HCT116 (cell line): ENCODE measurements at regions not wholly inside any gene's neighbourhood (a gene's known extent, or its start where the extent isn't known, plus 50 kb on each side); places are given as distances from the start of the nearest gene placed in this dataset.

Experiments
- CEBPB ChIP-seq: IDR thresholded peaks from 2 replicates; pipeline ENCODE4 v1.6.1; 2012; ENCODE audit warnings: low read depth
- EZH2 ChIP-seq: fragments of 200-600 bp; sonication (generic); IDR thresholded peaks from 2 replicates; pipeline ENCODE4 v1.6.1; 2017; ENCODE audit warnings: antibody characterized with exemption, mixed run types
- POLR2A ChIP-seq: IDR thresholded peaks from 2 replicates; pipeline ENCODE4 v1.7.0; 2011; ENCODE audit warnings: borderline replicate concordance; ENCODE audit not compliant: insufficient read depth, insufficient read length; ENCODE audit errors: extremely low read depth
- POLR2AphosphoS5 ChIP-seq: IDR thresholded peaks from 2 replicates; pipeline ENCODE4 v1.6.1; 2011; ENCODE audit warnings: mild to moderate bottlenecking, low read depth, low read length, moderate library complexity
- SP1 ChIP-seq: IDR thresholded peaks from 2 replicates; pipeline ENCODE4 v1.6.1; 2012; ENCODE audit warnings: low read depth
- TF ChIP-seq, protein P1 (sequence below), 3 experiments: fragments of 200-600 bp in 1 of 3; sonication (generic) in 1 of 3; IDR thresholded peaks in 2 of 3; conservative IDR thresholded peaks in 1 of 3; 2 replicates each; pipeline ENCODE4 v1.5.1; 2012 to 2017; ENCODE audit warnings: low read depth in 2 of 3, low read length in 2 of 3, antibody characterized with exemption in 1 of 3, borderline replicate concordance in 1 of 3, control low read depth in 1 of 3, mild to moderate bottlenecking in 1 of 3, mixed read lengths in 1 of 3, mixed run types in 1 of 3, moderate library complexity in 1 of 3; ENCODE audit not compliant: insufficient read depth in 1 of 3
- TF ChIP-seq, protein P2 (sequence below): IDR thresholded peaks from 2 replicates; pipeline ENCODE4 v1.6.1; 2012

DNA sequence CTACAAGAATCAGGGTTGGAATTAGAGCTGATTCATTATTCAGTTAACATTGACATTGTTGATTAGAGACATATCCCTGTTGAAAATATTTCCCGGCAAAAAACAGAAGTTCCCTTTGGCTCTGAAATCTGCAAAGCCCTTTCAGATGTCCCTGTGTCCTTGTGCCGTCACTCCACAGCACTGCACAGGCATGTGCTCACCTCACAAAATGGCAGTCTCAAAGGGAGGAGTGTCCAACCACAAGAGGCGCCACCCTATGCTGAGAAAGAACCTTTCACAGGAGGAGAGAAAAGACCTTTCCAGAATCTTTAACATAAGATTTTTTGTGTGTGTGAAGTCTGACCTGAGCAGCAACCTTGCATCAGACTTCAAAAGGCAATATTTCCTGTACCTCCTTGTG, 112.8 kb upstream of the PRSS3 start:
- no peak for TF ChIP-seq SP1
- TF ChIP-seq, protein P1, sequence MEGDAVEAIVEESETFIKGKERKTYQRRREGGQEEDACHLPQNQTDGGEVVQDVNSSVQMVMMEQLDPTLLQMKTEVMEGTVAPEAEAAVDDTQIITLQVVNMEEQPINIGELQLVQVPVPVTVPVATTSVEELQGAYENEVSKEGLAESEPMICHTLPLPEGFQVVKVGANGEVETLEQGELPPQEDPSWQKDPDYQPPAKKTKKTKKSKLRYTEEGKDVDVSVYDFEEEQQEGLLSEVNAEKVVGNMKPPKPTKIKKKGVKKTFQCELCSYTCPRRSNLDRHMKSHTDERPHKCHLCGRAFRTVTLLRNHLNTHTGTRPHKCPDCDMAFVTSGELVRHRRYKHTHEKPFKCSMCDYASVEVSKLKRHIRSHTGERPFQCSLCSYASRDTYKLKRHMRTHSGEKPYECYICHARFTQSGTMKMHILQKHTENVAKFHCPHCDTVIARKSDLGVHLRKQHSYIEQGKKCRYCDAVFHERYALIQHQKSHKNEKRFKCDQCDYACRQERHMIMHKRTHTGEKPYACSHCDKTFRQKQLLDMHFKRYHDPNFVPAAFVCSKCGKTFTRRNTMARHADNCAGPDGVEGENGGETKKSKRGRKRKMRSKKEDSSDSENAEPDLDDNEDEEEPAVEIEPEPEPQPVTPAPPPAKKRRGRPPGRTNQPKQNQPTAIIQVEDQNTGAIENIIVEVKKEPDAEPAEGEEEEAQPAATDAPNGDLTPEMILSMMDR (IDR thresholded peaks at IDR 0.05 in 2 of 3, conservative IDR thresholded peaks at IDR 0.05 in 1 of 3; ENCODE audit: borderline replicate concordance in 1 of 3, insufficient read depth in 1 of 3, low read depth in 2 of 3, low read length in 2 of 3): no peak
- TF ChIP-seq, protein P2, sequence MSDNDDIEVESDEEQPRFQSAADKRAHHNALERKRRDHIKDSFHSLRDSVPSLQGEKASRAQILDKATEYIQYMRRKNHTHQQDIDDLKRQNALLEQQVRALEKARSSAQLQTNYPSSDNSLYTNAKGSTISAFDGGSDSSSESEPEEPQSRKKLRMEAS: no peak
- no peak for TF ChIP-seq EZH2
- TF ChIP-seq POLR2A: no peak
- TF ChIP-seq CEBPB: no peak
- TF ChIP-seq POLR2AphosphoS5: no peak
